Endodermal cell (in vitro differentiated cells): ENCODE measurements at regions not wholly inside any gene's neighbourhood (a gene's known extent, or its start where the extent isn't known, plus 50 kb on each side); places are given as distances from the start of the nearest gene placed in this dataset.

Experiments used
- DNase-seq: peaks from one replicate; pipeline ENCODE4 v3.0.0-alpha.2; 2017
- H3K27ac ChIP-seq: 2 replicates; pipeline ENCODE4 v1.5.1; 2013; ENCODE audit warnings: mild to moderate bottlenecking, low read depth, low read length, moderate library complexity
- H3K27me3 ChIP-seq: 2 replicates; pipeline ENCODE4 v1.6.1; 2013; ENCODE audit warnings: mild to moderate bottlenecking, low read length, moderate library complexity; ENCODE audit not compliant: insufficient read depth, control insufficient read depth, poor library complexity, severe bottlenecking
- H3K36me3 ChIP-seq: 2 replicates; pipeline ENCODE4 v1.7.0; 2013; ENCODE audit warnings: mild to moderate bottlenecking, low read length, moderate library complexity; ENCODE audit not compliant: control insufficient read depth, insufficient read depth
- H3K4me1 ChIP-seq: one replicate; pipeline ENCODE4 v1.7.0; 2013; ENCODE audit warnings: low read length; ENCODE audit not compliant: control insufficient read depth, insufficient read depth
- H3K4me3 ChIP-seq: 2 replicates; pipeline ENCODE4 v1.5.1; 2013; ENCODE audit warnings: mild to moderate bottlenecking, low read length, moderate library complexity
- H3K9ac ChIP-seq: 2 replicates; pipeline ENCODE4 v1.6.1; 2013; ENCODE audit warnings: mild to moderate bottlenecking, low read length, moderate library complexity; ENCODE audit not compliant: poor library complexity, severe bottlenecking; ENCODE audit errors: extremely low read depth
- H3K9me3 ChIP-seq: 2 replicates; pipeline ENCODE4 v1.6.1; 2013; ENCODE audit warnings: mild to moderate bottlenecking, low read length, moderate library complexity; ENCODE audit not compliant: control insufficient read depth
- H3K27ac Mint-ChIP-seq: 2 replicates; pipeline ENCODE4 v1.8.0; 2020; ENCODE audit warnings: mixed read lengths
- H3K27me3 Mint-ChIP-seq: 2 replicates; pipeline ENCODE4 v1.8.0; 2021; ENCODE audit warnings: mild to moderate bottlenecking, mixed read lengths; ENCODE audit not compliant: insufficient read depth
- H3K36me3 Mint-ChIP-seq: 2 replicates; pipeline ENCODE4 v1.8.0; 2020; ENCODE audit warnings: low read depth, mixed read lengths
- H3K4me1 Mint-ChIP-seq: 2 replicates; pipeline ENCODE4 v1.8.0; 2020; ENCODE audit warnings: mixed read lengths
- H3K4me3 Mint-ChIP-seq: 2 replicates; pipeline ENCODE4 v1.8.0; 2020; ENCODE audit warnings: mild to moderate bottlenecking, moderate library complexity, mixed read lengths
- H3K9me3 Mint-ChIP-seq: 2 replicates; pipeline ENCODE4 v1.8.0; 2020; ENCODE audit warnings: mild to moderate bottlenecking, mixed read lengths
- WGBS, 2 experiments: methylation state at CpG; one replicate each; pipeline versions ENCODE4 v1.1.5 to v1.1.7; 2013; ENCODE audit warnings: missing lambda C conversion rate in 2 of 2, mixed read lengths in 1 of 2; ENCODE audit not compliant: insufficient coverage in 1 of 2, insufficient read length in 1 of 2; 5-methylcytosine and 5-hydroxymethylcytosine counted together
- TF ChIP-seq, protein P1 (sequence below): fragments of 200-600 bp; sonication (generic); conservative IDR thresholded peaks from 2 replicates; pipeline ENCODE4 v1.5.0; 2021; ENCODE audit warnings: antibody characterized with exemption, mild to moderate bottlenecking

DNA sequence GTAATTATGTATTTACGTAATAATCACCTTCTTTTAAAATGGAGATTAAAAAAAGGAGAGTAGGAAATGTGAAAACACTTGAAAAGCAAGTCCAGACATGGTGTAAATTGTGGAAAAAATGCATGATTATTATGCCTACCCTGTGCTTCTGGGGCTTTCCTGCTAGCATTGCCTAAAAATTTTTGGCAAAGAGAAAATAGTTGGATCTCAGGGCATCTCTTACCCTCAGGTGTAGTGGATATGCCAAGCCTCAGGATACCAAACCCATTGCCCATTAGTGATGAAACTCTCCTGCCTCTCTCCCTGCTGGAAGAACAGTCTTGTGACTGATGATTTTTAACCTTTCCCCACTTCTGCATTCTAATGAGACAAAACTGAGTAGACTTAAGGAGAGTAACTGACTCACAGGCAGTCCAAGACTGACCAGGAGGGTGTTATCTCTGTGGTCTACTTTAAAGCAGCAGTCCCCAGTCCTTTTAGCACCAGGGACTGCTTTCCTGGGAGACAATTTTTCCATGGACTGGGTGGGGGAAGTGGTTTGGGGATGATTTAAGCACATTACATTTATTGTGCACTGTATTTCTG is 174.6 kb downstream of the ZNF330 start:
- Mint-ChIP-seq H3K36me3 (no peaks in the 10 kb centered on the region), H3K4me1 (no peaks in the 10 kb centered on the region), H3K27ac (no peak overlapping the region), H3K27me3 (no peaks in the 10 kb centered on the region), H3K9me3 (no peaks in the 10 kb centered on the region), H3K4me3 (no peak overlapping the region)
- 100% methylated on average over 1 of the region's 1 CpG for WGBS, 2 experiments
- Histone ChIP-seq H3K9me3 (no peaks in the 10 kb centered on the region), H3K4me3 (no peak overlapping the region), H3K4me1 (no peaks in the 10 kb centered on the region), H3K36me3 (no peaks in the 10 kb centered on the region), H3K9ac (no peak overlapping the region), H3K27me3 (no peaks in the 10 kb centered on the region), H3K27ac (no peak overlapping the region)
- TF ChIP-seq, protein P1, sequence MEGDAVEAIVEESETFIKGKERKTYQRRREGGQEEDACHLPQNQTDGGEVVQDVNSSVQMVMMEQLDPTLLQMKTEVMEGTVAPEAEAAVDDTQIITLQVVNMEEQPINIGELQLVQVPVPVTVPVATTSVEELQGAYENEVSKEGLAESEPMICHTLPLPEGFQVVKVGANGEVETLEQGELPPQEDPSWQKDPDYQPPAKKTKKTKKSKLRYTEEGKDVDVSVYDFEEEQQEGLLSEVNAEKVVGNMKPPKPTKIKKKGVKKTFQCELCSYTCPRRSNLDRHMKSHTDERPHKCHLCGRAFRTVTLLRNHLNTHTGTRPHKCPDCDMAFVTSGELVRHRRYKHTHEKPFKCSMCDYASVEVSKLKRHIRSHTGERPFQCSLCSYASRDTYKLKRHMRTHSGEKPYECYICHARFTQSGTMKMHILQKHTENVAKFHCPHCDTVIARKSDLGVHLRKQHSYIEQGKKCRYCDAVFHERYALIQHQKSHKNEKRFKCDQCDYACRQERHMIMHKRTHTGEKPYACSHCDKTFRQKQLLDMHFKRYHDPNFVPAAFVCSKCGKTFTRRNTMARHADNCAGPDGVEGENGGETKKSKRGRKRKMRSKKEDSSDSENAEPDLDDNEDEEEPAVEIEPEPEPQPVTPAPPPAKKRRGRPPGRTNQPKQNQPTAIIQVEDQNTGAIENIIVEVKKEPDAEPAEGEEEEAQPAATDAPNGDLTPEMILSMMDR, result no peak
- DNase-seq, result no peak

DNA sequence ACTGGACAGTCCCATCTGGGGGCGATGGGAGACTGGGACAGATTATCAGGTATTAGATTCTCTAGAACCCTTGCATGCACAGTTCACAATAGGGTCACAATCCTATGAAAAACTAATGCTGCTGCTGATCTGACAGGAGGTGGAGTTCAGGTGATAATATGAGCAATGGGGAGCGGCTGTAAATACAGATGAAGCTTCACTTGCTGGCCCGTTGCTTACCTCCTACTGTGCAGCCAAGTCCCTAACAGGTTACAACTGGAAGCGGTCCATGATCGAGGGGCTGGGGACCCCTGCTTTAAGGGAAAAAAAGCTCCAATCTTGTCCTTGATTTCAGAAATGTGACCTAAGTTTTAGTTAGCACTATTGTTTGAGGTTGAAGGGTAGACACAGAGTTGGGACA is 175.2 kb downstream of the ZNF330 start:
- no peaks in the 10 kb centered on the region for H3K4me1 ChIP-seq
- H3K27me3 Mint-ChIP-seq, result no peaks in the 10 kb centered on the region
- WGBS, 2 experiments, result 79 to 87% methylated on average over 3 to 5 of the region's 5 CpGs
- TF ChIP-seq, protein P1, result no peak
- H3K27me3 ChIP-seq, result no peaks in the 10 kb centered on the region
- no peaks in the 10 kb centered on the region for H3K9me3 Mint-ChIP-seq
- no peak overlapping the region for H3K9ac ChIP-seq
- no peak overlapping the region for H3K4me3 ChIP-seq
- H3K36me3 ChIP-seq, result no peaks in the 10 kb centered on the region
- no peak for DNase-seq
- H3K27ac Mint-ChIP-seq, result no peak overlapping the region
- H3K4me3 Mint-ChIP-seq, result no peak overlapping the region
- H3K4me1 Mint-ChIP-seq, result no peaks in the 10 kb centered on the region
- H3K36me3 Mint-ChIP-seq, result no peaks in the 10 kb centered on the region
- H3K27ac ChIP-seq, result no peak overlapping the region
- H3K9me3 ChIP-seq, result no peaks in the 10 kb centered on the region

DNA sequence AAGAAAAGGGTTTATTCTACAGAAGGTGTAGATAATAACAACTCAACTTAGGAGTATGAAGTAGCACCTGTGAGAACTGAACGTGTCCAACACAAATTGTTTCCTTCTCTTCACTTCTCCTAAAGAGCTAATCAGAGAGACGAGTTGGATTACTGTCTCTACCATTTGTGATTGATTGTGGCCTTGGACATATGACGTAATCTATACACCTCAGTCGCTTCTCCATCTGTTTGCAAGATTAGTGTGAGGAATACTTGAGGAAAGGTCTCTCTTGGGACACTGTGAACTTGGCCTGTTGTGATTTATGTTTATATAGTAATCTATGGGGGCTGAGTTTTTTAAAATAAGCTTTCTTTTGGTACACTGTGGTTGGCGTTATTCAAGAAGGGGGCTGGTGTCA is 182.0 kb downstream of the ZNF330 start:
- Mint-ChIP-seq H3K27ac (no peak overlapping the region), H3K27me3 (no peaks in the 10 kb centered on the region), H3K4me3 (no peak overlapping the region), H3K36me3 (no peaks in the 10 kb centered on the region), H3K4me1 (no peaks in the 10 kb centered on the region), H3K9me3 (no peaks in the 10 kb centered on the region)
- Histone ChIP-seq H3K9ac (no peak overlapping the region), H3K4me1 (no peaks in the 10 kb centered on the region), H3K4me3 (no peak overlapping the region), H3K27me3 (no peaks in the 10 kb centered on the region), H3K36me3 (no peaks in the 10 kb centered on the region), H3K9me3 (no peaks in the 10 kb centered on the region), H3K27ac (no peak overlapping the region)
- 91 to 100% methylated on average over 3 to 5 of the region's 5 CpGs for WGBS, 2 experiments
- no peak for DNase-seq
- TF ChIP-seq, protein P1, result no peak
